GM04503 (cell line): ENCODE measurements at regions not wholly inside any gene's neighbourhood (a gene's known extent, or its start where the extent isn't known, plus 50 kb on each side); places are given as distances from the start of the nearest gene placed in this dataset.

ENCODE experiments used
- DNase-seq: peaks from one replicate; pipeline ENCODE4 v3.0.0-alpha.2; 2012; ENCODE audit warnings: low read depth

GRCh38 chr2:237244976-237245646, 159.4 kb downstream of the COPS8 start:
- DNase-seq: peak; percentile 89

DNA sequence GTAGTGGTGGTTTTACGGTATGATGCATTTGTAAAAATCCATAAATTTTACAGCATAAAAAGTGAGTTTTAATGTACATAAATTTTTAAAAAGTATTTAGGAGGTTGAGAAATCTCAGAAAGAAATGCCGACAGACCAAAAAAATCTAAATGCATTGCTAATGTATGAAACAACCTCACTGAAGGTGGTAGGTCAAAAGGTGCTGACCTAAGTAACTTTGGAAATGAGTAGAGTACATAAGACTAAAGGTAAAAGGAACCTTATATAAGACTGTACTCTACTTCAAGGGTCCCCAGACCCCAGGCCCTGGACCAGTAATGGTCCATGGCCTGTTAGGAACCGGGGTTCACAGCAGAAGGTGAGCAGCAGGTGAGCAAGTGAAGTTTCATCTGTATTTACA, 163.4 kb downstream of the COL6A3 start:
- no peak for DNase-seq

- no peak for DNase-seq
Measured at GRCh38 chr2:237251986-237252385, 162.0 kb downstream of the COL6A3 start.

- no peak for DNase-seq
Measured at GRCh38 chr2:237253046-237253702, 160.8 kb downstream of the COL6A3 start.

GRCh38 chr2:237254369-237254861, 159.5 kb downstream of the COL6A3 start:
- peak; percentile 85 for DNase-seq

- DNase-seq: no peak
Measured at GRCh38 chr2:237254911-237255578, 158.9 kb downstream of the COL6A3 start.

- no peak for DNase-seq
Measured at GRCh38 chr2:237256887-237257286, 157.1 kb downstream of the COL6A3 start.

- no peak for DNase-seq
Measured at GRCh38 chr2:237257471-237257951, 156.5 kb downstream of the COL6A3 start.

GRCh38 chr2:237258116-237258515, 155.8 kb downstream of the COL6A3 start:
- DNase-seq: no peak

- no peak for DNase-seq
Measured at GRCh38 chr2:237258615-237259014, 155.3 kb downstream of the COL6A3 start.

DNA sequence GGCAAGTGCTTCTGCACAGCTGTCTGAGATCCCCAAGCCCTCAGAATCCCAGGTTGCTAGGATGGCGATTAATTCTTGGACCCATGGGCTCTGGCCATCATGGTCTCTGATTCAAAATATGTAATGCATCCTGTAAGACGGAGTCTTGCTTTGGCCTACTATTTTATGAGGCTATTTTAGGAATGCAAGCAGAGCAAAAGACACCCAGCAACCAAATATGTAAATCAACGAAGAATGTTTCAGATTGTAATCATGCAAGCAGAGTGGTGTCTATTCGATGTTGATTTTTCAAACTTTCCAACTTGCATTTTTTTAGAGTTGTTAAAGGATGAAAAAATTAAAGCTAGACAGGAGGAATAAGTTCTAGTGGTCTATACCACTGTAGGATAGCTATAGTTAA, 154.8 kb downstream of the COL6A3 start:
- no peak for DNase-seq

- DNase-seq: no peak
Measured at GRCh38 chr2:237260039-237260620, 153.8 kb downstream of the COL6A3 start.

- no peak for DNase-seq
Measured at GRCh38 chr2:237260686-237261085, 153.3 kb downstream of the COL6A3 start.

DNA sequence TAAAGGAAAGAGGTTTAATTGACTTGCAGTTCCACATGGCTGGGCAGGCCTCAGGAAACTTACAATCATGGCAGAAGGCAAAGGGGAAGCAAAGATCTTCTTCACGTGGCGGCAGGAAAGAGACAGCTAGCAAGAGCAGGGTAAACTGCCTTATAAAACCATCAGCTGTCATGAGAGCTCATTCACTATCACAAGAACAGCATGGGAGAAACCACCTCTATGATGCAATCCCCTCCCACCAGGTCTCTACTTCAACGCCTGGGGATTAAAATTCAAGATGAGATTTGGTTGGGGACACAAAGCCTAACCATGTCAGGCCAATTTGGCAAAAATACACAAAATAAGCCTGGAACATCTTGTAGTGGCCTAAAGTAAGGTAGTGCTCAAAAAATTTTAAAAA, 152.6 kb downstream of the COL6A3 start:
- DNase-seq: no peak

DNA sequence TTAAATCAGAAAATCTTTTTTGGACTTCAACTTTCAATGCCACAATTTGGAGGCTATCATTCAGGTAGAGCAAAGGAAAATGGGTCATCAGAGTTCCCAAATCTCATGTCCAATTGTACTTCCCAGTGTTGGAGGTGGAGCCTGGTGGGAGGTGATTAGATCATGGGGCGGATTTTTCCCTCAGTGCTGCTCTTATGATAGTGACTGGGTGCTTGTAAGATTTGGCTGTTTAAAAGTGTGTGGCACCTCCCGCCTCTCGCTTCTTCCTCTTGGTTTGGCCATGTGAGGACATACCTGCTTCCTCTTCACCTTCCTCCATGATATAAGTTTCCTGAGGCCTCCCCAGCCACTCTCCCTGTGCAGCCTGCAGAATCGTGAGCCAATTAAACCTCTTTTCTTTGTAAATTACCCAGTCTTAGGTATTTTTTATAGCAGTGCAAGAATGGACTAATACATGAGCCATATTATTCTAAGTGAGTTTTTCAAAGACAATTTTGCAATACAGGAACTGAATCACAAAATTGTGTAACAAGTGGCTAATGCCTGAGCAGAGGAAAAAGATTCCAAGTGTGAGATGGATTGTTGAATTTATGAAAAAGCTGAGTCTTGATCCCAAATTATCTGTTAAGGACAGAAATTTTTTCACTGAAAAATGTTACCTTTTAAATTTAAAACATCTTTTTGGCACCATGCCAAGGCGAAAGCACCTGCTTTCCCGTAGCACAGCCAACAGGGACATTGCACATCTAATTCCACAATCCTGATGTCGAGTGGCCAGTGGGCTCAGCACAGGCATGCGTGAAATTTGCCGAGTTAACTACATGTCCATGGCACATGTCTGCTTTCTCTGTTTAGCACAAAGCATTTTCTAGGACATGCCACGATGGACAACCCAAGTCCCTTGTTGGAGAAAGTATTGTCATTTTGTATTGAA, 150.9 kb downstream of the COL6A3 start:
- no peak for DNase-seq

DNA sequence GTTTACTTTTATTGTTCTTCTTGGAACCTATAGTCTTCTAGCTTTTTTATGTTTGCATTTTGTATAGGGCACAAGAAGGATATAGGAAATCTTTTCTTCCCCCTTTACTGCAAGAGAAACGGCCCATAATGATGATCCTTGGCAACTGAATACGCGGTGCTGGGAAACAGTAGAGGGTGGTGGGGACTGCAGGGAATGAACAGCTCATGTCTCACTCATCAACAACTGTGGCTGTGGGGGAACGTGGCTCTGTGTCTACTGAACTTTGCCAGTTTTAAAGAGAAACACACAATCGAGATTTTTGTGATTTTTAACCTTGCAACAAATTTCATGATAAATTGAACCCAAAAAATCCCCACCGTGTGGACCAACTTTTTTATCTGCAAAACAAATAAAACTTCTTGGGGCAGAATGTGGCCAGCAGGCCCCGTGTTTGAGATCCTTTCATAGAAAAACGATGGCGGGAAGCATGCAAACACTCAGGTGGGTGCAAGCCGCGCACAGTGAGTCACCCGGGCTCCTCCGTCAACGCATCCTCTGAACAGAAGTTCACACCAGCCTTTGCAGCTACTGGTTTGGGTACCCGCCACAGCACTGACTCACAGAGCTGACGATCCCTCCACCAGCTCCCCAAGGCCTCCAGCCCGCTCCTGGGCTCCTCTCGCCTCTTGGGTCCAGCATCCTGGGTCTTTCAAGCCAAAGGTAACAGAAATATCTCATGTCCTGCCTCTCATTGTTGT, 149.3 kb downstream of the COL6A3 start:
- no peak for DNase-seq

DNA sequence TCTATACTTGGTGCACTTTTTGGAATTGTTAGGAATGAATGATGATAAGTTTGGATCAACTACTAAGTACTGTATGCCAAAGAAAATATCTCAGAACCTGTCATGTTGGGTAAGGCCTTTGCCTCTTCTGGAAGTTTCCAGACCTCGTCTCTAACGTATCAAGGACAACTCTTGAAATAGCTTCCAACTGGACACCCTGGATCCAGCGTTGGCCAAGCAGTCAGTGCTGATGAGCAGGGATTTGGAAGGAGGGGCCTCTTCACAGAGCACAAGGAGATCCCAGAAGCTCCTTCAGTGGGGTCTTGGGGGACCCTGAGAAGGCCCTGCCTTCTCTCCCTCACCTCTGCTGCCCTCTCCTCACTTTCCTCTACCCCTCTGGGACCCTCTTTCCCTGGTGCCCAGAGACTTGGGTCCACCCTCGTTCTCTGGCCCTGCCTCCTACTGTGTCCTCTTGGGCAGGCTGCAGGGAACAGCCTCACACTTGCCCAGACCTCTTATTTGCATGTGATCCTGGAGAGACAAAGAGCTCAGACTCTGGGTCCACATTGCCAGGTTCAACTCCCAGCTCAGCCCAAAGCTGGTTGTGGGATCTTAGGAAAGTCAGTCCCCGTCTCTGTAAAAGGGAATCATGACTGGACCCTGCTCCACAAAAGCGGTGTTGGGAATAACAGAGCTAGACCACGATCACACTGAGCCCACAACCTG, 145.8 kb downstream of the COL6A3 start:
- no peak for DNase-seq

DNA sequence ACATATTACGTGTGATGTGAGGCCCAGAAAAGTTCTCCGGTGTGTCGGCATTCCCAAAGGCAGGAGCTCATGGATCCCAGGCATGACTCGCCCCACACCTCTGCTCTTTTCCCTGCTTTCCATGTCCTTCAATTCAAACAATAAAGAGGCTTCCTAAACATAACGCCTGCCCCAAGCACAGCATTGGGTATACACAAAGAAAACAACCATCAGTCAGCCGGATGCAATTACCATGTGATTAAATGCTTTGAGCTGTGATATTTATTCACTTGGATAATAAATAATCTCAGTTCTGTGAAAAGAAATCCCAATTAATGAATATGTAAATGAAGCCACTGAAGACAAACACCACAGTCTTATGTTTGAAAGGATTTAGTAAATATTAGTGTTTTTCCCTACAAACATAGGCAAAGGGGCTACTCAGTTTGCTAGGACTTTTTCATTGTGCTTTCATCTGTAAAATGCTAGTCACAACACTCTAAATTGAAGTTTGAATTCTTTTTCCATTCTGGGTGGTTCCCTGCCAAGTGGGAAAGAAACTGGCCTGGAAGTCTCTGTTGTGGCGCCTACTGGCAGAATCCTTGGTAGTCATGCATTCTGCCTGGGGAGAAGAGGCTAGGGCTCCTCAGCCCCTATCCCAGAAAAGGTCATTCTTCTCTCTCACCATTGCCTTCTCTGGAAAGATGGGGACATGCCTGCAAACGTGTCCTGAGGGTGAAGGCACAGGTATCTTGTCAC, 144.7 kb downstream of the COL6A3 start:
- no peak for DNase-seq

DNA sequence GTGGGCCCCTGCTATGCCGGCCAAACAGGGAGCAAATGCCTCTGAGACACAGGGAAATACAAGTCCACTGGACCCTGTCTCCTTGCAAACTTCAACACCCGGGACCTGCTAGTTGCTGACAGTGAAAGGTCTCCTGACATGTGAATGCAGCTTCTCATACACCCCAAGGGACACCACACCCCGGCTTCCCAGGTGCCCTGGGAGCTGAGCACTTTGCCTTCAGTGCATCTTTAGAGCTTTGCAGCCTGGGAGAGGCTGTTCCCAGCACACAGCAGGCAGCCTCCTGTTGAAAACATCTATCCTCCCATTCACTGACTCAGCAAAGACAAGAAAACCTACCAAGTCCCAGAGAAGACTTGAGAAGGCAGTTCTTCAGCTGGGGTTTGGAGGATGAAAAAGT, 143.4 kb downstream of the COL6A3 start:
- DNase-seq: no peak
